NCI-H1436 treated with DMSO at 0.1 percent for 48 hours (cell line): ENCODE measurements at regions not wholly inside any gene's neighbourhood (a gene's known extent, or its start where the extent isn't known, plus 50 kb on each side); places are given as distances from the start of the nearest gene placed in this dataset.
"Not testable (repeated sequence)": the region's sequence is repeated elsewhere in the genome, so short reads cannot be mapped to it uniquely, and the experiment has no call there.

Experiments used
- DNase-seq: peaks from one replicate; lab custom pipeline; 2025; lab: John Stamatoyannopoulos, UW

DNA sequence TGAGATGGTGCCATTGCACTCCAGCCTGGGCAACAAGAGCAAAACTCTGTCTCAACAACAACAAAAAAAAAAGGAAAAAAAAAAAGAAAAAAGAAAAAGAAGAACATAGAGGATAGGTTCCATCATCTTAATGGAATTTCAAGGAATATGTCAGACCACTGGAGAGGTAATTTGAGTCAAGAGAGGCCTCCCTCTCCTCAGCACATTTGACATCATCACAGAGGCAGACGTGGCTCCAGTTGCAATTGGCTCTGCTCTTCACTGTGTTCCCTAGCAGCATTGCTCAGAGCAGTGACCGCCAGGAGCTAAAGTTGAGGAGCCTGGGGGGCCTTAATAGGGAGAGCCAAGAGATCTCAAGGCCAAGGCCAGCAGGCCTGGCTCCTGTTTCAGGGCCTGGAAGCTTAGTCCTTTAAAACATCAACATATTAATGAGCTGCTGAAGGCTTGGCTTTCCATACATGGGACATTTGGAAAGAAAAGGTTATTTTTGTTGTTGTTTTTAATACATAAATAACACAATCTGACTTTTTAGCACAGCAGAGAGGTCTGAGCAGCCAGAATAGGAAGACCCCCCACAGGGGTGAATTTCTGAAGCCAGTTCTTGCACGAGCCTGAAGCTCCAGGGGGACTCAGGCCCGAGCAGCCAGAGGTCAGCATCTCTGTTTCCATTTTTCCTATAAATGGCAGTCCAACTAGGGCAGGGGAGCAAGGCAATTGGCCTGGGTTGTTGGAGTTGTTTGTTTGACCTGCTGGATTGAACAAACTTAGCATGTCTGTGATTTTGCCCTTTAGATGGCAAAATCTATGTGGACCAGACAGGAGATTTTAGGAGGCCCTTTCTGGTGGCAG, 118.3 kb upstream of the FGGY start:
- DNase-seq = no peak

DNA sequence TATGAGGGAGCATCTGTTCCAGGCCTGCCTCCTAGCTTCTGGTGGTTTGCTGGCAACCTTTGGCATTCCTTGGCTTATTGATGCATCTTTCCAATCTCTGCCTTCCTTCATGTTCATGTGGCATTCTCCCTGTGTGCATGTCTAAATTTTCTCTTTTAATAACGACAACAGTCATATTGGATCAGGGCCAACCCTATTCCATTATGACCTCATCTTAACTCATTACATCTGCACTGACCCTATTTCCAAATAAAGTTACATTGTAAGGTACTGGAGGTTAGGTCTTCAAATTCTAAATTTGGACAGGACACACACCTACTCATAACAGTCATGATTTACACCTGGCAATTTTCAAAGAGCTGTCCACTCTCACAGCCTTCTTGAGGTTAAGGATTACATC, 117.2 kb upstream of the FGGY start:
- no peak for DNase-seq

DNA sequence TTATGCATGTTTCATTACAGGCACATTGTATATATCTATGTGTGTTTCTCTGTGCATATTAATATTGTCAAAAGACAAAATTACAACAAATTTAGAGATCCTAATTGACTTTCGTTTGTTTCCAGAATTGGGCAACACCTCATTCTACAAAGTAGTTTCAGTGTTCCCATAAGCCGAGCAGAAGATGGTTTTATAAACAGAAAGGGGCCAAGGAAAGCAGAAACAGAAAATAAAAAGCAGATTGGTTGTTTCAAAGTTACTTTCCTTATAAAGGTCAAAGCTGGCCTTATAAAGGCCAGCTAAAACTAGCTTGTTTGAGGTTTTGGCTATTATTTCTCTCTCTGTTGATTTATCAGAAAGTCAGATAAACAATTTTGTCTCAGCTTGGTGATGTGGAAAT, 116.2 kb upstream of the FGGY start:
- DNase-seq = no peak

DNA sequence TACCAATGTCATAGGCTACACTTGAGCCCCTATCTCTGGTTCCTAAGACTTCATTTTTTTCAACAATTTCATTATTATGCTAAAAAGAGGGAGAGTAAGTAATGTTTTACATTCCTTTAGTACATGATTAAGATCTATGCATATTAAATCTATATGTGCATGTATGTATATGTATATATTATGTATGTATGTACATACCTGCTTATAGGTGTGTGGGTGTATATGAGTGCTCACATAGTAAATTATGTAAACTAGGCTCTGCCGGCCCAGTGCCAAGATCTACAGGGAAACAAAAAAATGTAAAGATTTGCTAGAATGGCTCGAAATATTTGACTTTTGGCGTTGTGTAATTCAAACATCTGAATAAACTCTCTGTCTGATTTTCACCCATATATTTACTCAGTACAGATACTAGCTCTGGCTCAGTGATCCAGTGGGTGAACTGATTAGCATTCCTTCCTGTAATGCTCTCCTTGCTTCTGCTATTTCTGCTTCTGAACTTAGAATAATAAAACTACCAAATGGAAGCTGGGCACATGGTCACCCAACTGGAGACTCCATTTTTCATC, 113.1 kb upstream of the FGGY start:
- no peak for DNase-seq

DNA sequence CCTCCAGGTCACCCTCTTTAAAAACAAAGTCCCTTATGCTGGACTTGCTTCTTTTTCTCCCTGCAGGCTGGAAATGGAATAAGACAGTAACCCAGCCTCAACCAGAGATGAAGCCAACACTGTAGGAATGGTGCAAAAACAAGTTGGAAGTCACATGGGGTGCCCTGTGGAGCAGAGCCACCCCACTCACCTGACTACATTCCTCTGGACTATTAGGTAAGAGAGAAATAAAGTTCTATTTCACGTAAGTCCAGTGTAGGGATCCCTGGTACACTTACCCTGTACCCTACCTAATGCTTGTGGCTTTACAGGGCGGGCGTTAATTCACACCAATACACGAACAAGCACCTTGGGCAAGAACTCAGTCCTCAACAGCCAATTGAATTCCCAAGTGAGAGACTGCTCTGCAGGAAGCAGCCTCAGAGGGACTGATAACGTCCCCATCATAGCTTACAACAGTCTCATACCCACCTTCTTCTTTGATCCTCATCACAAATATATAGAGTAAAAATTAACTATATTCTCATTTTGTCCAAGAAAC, 112.5 kb upstream of the FGGY start:
- no peak for DNase-seq

DNA sequence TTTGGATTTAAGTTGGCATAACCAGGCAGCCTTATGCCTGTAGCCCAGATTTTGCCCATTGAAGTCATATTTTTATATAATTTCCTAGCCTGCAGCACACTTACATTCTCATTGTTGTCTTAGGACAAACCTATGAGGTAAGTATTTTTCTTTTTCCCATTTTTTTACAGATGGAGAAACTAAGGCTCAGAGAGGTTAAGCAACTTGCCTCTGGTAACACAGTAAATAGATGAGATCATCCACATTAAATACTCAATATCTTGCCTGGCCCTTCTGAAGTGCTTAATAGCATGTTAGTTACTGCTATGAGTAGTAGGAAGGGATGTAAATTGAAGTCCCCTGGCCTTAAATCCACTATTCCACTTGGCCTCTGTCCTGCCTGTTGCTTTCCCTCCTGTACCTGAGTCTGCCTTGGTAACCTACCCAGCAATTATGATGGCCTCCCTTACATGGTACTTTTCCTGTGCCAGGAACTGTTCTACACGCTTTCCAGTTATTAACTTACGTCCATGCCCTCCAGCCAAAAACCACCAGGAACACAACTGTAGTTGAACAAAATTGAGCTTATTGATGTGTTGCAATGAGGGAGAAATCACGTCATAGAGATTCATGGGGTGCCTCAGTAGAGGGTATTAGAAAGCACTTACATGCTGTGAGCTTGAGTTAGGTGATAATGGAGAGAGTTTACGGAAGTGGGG, 111.6 kb upstream of the FGGY start:
- DNase-seq = no peak

DNA sequence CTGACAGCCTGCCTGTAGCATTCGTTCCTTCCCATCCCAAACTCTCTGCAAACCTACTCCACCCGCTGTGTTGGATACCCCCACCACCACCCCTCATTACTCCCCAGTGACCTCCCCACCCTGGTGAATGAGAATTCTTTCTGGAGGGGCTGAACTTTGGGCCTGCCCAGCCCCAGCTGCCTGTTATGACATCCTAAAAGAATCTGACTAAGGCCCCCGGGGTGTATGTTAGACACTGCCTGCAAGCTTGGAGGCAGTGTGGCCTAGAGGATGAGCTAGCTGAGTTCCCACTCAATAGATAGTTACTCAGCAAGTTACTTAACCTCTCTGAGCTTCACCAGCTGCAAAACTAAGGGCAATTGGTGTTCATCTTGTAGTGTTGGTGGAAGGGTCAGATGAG, 110.2 kb upstream of the FGGY start:
- no peak for DNase-seq

DNA sequence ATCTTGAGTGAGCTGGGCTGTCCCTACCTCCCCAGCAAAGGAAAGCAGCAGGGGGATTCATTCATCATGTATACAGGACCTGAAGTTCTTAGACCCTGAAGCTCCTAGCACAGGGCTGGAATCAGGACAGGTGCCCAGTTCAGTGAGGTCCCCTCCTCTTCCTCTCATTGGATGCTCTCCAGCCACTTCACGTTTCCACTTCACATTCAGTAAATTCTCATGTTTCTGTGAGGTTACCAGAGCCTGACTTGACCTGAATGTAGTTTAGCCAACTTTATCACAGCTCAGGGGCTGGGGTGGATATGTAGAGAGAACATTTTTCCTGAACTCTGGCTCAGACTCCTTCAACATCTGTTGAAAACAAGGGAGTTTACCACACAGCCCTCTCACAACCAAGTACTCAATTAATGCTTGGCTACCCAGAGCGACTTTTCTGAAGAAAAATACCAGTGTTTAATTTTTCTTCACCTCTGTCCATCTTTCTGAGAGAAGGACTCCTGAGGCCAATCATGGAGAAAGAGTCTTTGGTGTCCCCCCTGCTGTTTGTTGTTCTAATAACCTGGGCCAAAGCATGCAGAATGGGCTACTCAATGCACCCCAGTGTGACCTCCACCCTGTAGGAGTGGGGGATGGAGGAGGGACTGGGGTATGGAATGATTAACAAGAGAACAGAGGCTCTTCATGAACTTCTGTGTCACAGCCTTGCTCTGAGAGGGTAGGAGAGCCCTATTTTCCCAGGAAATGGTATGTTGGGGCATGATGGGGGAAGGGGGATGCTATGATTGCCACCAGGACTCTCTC, 108.3 kb upstream of the FGGY start:
- DNase-seq = no peak

DNA sequence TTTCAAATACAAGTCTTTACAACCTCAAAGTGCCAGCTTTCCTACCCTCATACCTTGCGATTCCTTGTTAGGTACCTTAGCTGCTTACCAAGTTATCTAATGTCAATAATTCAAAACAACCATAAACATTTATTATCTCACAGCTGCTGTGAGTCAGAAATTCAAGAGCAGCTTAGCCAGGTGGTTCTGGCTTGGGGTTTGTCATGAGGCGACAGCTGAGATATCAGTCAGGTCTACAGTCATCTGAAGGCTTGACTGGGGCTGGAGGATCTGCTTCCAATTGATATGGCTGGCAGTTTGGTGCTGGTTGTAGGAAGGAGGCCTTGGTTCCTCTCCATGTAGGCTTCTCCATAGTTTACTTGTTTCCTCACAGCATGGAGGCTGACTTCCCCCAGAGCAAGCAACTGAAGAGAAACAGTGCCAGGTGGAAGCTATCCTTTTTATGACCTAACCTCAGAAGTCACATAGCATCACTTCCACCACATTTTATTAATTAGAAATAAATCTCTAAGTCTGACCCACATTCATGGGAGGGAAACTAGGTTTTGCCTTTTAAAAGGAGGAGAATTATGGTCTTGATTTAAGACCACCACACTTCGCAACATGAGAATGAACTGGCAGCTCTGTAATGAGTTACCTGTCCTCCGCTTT, 103.3 kb upstream of the FGGY start:
- no peak for DNase-seq

DNA sequence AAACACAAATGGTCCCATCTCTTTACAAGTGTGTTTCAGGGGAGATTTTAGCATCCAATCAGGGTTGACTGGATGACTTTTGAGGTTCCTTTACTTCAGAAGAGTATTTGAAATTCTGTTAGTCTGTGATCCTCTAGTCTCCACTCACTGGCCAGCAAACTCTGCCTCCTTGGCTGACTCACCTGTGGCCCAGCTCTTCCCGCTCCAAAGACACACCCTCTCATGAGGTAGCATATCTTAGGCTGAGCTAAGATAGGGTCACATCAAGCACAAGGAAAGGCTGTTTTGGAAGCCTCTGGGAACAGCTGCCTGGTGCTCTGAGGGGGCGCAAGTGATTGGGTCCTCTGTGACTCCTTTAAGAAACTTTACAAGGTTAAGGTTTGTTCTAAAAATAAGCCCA, 102.3 kb upstream of the FGGY start:
- no peak for DNase-seq

DNA sequence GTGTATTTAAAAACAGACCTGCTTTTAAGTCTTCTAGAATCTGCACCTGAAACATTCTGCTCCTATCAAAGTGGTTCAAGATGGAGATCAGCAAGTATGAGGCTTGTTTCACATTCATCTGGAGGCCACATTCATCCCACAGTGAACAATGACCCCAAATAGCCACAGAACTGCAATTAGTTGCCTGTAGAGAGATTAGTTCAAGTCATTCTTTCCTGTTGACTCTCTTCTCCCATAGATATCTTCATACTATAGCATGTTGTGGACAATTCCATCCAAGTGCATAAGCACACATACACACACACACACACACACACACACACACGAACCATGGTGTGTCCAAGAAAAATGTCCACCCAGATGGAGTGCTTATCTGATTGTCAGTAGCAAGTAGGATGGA, 101.7 kb upstream of the FGGY start:
- no peak for DNase-seq

DNA sequence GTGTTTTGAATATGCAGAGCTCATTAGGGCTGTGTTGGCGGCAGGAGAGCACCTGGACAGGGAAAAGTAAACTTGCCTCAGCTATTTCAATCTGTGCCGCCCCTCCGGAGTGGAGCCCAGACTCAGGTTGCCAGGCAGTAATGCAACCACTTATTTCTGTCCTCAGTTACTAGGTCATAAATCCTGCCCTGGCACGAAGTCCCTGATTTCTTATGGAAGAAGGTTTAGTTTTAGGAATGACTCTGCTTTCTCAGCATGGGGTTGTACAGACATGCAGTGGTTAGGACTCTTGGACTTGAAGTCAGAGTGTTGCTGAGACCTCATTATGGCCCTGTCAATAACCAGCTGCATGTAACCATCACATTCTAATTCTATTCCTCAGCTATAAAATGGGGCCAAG, 98.3 kb upstream of the FGGY start:
- DNase-seq = no peak

DNA sequence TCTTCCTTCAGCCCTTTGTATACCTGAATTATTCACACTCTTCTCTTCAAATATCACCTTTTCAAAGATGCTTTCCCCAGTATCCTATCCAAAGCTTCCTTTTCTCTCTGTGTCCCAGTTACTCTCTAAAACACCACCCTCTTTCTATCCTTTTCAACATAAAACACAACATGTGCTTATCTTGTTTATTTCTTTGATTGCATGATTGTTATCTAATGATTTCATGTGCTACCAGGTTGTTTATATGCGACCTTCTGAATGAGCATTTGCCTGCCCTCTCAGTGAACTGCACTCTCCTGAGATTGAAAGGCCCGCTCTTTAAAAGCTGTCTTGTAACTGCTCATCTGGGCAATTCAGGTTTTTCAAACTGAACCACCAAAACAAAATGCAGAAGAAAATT, 97.7 kb upstream of the FGGY start:
- DNase-seq = no peak

DNA sequence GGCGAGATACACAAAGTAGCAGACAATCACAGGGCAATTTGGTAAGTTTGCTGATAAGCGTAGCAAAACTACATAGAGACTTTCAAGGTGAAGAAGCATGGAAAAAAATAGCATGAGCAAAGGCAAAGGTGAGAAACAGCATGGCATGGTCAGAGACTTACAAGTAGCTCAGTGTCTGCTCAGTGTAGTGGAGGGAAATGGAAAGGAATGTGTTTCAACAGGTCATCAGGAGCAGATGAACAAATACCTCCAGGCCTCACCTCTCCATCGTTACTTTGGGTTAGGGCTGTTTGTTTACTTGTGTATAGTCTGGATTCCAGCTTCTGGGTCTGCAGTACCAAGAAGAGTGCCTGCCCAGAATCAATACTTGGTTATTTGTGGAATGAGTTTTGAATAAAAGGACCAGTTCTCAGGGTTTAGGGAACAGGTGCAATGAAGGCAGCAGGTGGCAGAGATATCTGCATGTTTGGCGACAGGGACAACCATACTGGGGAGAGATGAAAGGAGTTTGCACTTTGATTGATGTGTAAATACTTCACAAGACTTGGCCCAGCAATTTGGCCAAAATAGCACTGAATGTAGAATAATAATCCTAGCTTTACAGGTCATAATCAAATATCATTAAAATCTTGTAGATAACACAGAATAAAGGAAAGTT, 97.0 kb upstream of the FGGY start:
- DNase-seq = no peak

DNA sequence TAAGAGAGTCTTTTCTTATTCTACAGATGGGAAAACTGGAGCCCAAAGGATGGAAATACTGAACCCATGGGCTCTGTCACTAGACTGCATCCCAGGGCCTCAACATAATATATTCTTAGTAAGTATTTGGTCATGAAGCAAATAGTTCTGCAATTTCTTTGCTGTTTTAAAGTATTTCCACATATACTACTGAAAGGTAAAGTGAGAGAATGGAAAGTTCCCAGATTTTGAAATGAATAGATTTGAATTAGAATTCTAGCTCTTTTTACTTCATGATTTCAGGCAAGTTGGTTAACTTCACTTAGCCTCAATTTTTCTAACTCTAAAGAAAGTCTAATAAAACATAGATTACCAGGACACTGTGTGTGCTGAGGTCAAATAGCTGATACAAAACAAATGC, 95.6 kb upstream of the FGGY start:
- no peak for DNase-seq

DNA sequence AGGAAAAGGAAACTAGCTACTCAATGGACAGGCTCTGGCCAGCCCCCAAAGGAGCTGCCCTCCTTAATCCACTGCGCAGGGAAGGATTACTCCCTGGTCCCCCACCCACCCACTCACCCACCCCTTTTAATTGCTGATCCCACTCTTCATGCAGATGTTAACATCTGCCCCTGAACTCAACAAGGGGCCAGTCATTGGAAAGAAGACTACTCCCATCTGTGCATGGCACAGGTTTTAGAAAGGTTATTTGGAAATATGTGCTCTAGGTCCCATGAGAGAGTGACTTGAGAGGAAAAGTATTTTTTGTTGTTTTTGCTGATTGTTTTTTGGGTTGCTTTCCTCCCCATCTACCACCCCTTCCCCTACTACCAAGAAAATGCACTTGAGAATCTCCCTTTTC, 94.4 kb upstream of the FGGY start:
- no peak for DNase-seq

DNA sequence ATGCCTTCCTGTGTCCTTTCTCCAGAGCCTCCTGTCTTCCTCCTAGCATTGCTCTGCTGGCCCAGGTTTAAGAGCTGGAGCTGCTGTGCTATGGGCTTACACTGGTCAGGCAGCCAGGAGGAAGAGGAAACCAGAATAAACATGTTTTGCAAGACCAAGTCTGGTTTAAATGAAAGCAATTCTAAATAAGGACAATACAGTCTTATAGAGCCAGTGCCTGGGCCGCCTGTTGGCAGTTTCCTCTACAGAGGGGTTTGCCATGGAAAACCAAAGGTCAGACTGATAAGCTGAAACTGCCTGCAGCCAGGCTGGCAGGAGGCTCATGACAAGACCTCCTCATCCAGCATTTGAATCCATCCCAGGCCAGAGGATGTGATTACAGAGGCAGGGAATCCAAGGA, 92.9 kb upstream of the FGGY start:
- no peak for DNase-seq

DNA sequence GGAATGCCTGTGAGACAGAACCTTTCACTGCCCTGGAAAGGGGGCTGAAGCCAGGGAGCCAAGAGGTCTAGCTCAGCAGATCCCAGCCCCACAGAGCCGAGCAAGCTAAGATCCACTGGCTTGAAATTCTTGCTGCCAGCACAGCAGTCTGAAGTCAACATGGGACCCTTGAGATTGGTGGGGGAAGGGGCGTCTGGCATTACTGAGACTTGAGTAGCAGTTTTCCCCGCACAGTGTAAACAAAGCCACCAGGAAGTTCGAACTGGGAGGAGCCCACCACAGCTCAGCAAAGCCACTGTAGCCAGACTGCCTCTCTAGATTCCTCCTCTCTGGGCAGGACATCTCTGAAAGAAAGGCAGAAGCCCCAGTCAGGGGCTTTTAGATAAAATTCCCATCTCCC, 90.3 kb upstream of the FGGY start:
- DNase-seq = not testable (repeated sequence)

DNA sequence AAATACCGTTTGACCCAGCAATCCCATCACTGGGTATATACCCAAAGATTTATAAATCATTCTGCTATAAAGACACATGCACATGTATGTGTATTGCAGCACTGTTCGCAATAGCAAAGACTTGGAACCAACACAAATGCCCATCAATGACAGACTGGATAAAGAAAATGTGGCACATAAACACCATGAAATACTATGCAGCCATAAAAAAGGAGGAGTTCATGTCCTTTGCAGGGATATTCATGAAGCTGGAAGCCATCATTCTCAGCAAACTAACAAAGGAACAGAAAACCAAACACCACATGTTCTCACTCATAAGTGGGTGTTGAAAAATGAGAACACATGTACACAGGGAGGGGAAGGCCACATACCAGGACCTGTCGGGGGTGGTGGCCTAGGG, 86.5 kb upstream of the FGGY start:
- DNase-seq = not testable (repeated sequence)

DNA sequence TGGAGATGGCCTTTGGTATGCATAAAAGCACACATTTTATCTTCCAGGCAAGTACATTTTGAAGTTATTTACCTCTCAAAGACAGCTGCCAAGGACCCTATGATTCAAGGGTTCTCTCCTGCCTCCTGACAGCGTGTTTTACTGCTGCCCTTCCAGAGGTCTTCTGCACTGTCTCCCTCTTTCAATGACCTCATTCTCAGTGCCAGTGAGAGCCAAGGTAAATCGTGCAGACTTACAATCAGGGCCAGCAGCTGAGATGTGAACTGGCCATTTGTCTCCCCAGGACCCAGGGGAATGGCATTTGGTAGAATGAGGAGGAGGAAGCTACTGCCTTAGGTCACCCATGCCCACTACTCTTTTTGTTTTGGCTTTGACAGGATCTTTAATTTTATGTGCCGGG, 84.2 kb upstream of the FGGY start:
- DNase-seq = no peak
